Stomach (tissue), 4 donors: ENCODE measurements at regions not wholly inside any gene's neighbourhood (a gene's known extent, or its start where the extent isn't known, plus 50 kb on each side); places are given as distances from the start of the nearest gene placed in this dataset.

Source experiments
- EP300 ChIP-seq: sonication (generic); formaldehyde crosslinking; IDR thresholded peaks from one replicate; pipeline ENCODE4 v1.6.1; 2017; ENCODE audit warnings: antibody characterized with exemption
- POLR2A ChIP-seq, 4 donors: fragments of 450-650 bp; IDR thresholded peaks; one replicate each; pipeline ENCODE4 v1.6.1; 2016; ENCODE audit warnings: antibody characterized with exemption in 4 of 4, control low read depth in 2 of 4, mild to moderate bottlenecking in 1 of 4, moderate library complexity in 1 of 4
- POLR2AphosphoS5 ChIP-seq, 3 donors: sonication (generic); formaldehyde crosslinking; IDR thresholded peaks; one replicate each; pipeline ENCODE4 v1.6.1; 2016; ENCODE audit warnings: antibody characterized with exemption in 3 of 3
- TF ChIP-seq, protein P1 (sequence below), 7 experiments: fragments of 450-650 bp in 4 of 7; fragments of 200-600 bp in 3 of 7; sonication (generic) in 3 of 7; IDR thresholded peaks; one replicate each; pipeline ENCODE4 v1.5.1; 2016 to 2019; ENCODE audit warnings: antibody characterized with exemption in 7 of 7, control low read depth in 2 of 7, mild to moderate bottlenecking in 1 of 7

DNA sequence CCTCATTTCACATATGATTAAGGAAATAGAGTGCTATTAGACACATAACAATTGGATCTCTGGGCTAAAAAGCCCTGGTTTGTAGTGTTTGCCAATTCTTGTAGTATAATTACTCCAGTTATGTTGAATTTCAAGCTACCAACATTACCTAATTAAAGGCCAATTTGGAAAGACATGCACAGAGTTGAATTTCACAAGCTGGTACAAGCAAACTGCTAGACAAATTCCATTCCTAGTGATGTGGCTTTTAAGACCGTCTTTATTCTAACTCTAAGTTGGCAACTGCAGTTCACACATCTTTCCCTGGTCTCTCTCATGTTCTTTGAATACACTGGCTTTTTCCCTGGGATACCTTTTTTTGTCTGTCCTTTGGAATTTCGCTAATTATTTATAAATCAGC lies 384.1 kb upstream of the CNTNAP2 start:
- TF ChIP-seq, protein P1, sequence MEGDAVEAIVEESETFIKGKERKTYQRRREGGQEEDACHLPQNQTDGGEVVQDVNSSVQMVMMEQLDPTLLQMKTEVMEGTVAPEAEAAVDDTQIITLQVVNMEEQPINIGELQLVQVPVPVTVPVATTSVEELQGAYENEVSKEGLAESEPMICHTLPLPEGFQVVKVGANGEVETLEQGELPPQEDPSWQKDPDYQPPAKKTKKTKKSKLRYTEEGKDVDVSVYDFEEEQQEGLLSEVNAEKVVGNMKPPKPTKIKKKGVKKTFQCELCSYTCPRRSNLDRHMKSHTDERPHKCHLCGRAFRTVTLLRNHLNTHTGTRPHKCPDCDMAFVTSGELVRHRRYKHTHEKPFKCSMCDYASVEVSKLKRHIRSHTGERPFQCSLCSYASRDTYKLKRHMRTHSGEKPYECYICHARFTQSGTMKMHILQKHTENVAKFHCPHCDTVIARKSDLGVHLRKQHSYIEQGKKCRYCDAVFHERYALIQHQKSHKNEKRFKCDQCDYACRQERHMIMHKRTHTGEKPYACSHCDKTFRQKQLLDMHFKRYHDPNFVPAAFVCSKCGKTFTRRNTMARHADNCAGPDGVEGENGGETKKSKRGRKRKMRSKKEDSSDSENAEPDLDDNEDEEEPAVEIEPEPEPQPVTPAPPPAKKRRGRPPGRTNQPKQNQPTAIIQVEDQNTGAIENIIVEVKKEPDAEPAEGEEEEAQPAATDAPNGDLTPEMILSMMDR (IDR thresholded peaks at IDR 0.05): no peak
- TF ChIP-seq POLR2A (IDR thresholded peaks at IDR 0.05) (no peak), POLR2AphosphoS5 (IDR thresholded peaks at IDR 0.05) (no peak), EP300 (no peak)
